CD1c-positive myeloid dendritic cell (primary cell): ENCODE measurements at regions not wholly inside any gene's neighbourhood (a gene's known extent, or its start where the extent isn't known, plus 50 kb on each side); places are given as distances from the start of the nearest gene placed in this dataset.
"Not testable (repeated sequence)": the region's sequence is repeated elsewhere in the genome, so short reads cannot be mapped to it uniquely, and the experiment has no call there.

Source experiments
- DNase-seq: peaks from one replicate; pipeline ENCODE4 v3.0.0-alpha.2; 2016; ENCODE audit errors: extremely low spot score

GRCh38 chr3:66842761-66843464, 155.2 kb upstream of the KBTBD8 start:
- DNase-seq, result not testable (repeated sequence)

GRCh38 chr3:66851894-66852613, 146.1 kb upstream of the KBTBD8 start:
- DNase-seq, result no peak

- no peak for DNase-seq
Measured at GRCh38 chr3:66854601-66855151, 143.4 kb upstream of the KBTBD8 start.

GRCh38 chr3:66856533-66856932, 141.6 kb upstream of the KBTBD8 start:
- no peak for DNase-seq

- no peak for DNase-seq
Measured at GRCh38 chr3:66858656-66859381, 139.3 kb upstream of the KBTBD8 start.

- DNase-seq, result no peak
Measured at GRCh38 chr3:66860771-66861170, 137.3 kb upstream of the KBTBD8 start.

- no peak for DNase-seq
Measured at GRCh38 chr3:66863205-66864111, 134.6 kb upstream of the KBTBD8 start.

GRCh38 chr3:66884659-66885058, 113.4 kb upstream of the KBTBD8 start:
- no peak for DNase-seq

- no peak for DNase-seq
Measured at GRCh38 chr3:66885326-66886000, 112.6 kb upstream of the KBTBD8 start.

GRCh38 chr3:66889750-66890494, 108.2 kb upstream of the KBTBD8 start:
- DNase-seq, result no peak

- DNase-seq, result no peak
Measured at GRCh38 chr3:66898155-66898554, 100.0 kb upstream of the KBTBD8 start.

GRCh38 chr3:66904336-66904735, 93.8 kb upstream of the KBTBD8 start:
- no peak for DNase-seq

GRCh38 chr3:66904831-66905493, 93.1 kb upstream of the KBTBD8 start:
- peak; percentile 41 for DNase-seq

- DNase-seq, result no peak
Measured at GRCh38 chr3:66907136-66907535, 91.0 kb upstream of the KBTBD8 start.

GRCh38 chr3:66910266-66911055, 87.6 kb upstream of the KBTBD8 start:
- DNase-seq, result no peak

- no peak for DNase-seq
Measured at GRCh38 chr3:66912306-66912705, 85.8 kb upstream of the KBTBD8 start.

GRCh38 chr3:66922058-66922457, 76.0 kb upstream of the KBTBD8 start:
- DNase-seq, result no peak

GRCh38 chr3:66923969-66924368, 74.1 kb upstream of the KBTBD8 start:
- no peak for DNase-seq

- no peak for DNase-seq
Measured at GRCh38 chr3:66928252-66928651, 69.9 kb upstream of the KBTBD8 start.
